ENCODE measurements at regions not wholly inside any gene's neighbourhood (a gene's known extent, or its start where the extent isn't known, plus 50 kb on each side); places are given as distances from the start of the nearest gene placed in this dataset.

- no peak for TF ChIP-seq MYC (IDR thresholded peaks at IDR 0.05; ENCODE audit: low read depth, low read length)
- no peak for TF ChIP-seq MAX (IDR thresholded peaks at IDR 0.05; ENCODE audit: low read depth, low read length)
- no peak for TF ChIP-seq CTCF (IDR thresholded peaks at IDR 0.05; ENCODE audit: low read depth, low read length)
- TF ChIP-seq POLR2A (IDR thresholded peaks at IDR 0.05; ENCODE audit: extremely low read depth, insufficient read length) = no peak
- H3K4me3 ChIP-seq (ENCODE audit: low read depth, low read length) = no peak overlapping the region
- DNase-seq (ENCODE audit: low read depth) = no peak
Observed at GRCh38 chr1:30109853-30110252, 613.5 kb downstream of the MATN1 start.

DNA sequence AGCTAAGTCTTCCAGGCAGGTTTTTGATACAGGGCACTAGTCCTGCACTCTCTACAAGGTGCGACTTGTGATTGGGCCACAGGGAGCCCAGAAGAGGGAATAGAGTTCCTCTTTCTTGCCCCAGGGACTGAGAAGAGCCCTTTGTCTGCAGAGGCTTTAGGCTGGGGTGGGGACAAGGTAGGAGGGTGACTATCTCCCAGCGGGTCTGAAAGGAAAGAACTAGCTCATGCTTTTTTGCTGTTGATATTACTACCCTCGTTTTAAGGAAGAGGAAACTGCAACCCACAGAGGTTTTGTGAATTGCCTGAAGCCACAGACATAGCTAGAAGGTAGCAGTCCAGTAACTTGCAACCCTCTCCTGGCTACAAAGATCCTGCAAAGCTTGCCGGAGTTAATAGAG lies 615.2 kb downstream of the MATN1 start:
- peak; percentile 31 for DNase-seq (ENCODE audit: low read depth)
- no peak for TF ChIP-seq POLR2A (IDR thresholded peaks at IDR 0.05; ENCODE audit: extremely low read depth, insufficient read length)
- TF ChIP-seq CTCF (IDR thresholded peaks at IDR 0.05; ENCODE audit: low read depth, low read length) = no peak
- TF ChIP-seq MYC (IDR thresholded peaks at IDR 0.05; ENCODE audit: low read depth, low read length) = no peak
- no peak for TF ChIP-seq MAX (IDR thresholded peaks at IDR 0.05; ENCODE audit: low read depth, low read length)
- H3K4me3 ChIP-seq (ENCODE audit: low read depth, low read length) = no peak overlapping the region

DNA sequence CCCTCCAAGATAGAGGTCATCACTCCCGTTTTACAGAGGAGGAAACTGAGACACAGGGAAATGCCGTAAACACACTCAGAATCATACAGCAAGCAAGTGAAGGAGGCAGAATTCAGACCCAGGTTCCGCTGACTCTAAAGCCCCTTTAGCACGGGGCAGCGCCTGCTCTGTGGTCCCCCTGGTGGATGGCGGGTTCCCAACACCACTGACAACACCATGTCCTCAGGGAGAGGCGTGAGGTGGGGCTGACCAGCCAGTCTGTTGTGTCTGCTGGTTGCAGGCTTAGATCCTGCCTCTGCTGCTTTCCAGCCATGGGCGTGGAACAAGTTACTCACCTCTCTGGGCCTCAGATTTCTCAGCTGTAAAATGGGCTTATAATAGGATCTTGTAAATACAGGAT lies 617.3 kb downstream of the MATN1 start:
- no peak for TF ChIP-seq POLR2A (IDR thresholded peaks at IDR 0.05; ENCODE audit: extremely low read depth, insufficient read length)
- peak; percentile 24 for TF ChIP-seq CTCF (IDR thresholded peaks at IDR 0.05; ENCODE audit: low read depth, low read length)
- no peak for TF ChIP-seq MAX (IDR thresholded peaks at IDR 0.05; ENCODE audit: low read depth, low read length)
- TF ChIP-seq MYC (IDR thresholded peaks at IDR 0.05; ENCODE audit: low read depth, low read length) = no peak
- peak; percentile 41 for DNase-seq (ENCODE audit: low read depth)
- no peak overlapping the region for H3K4me3 ChIP-seq (ENCODE audit: low read depth, low read length)

DNA sequence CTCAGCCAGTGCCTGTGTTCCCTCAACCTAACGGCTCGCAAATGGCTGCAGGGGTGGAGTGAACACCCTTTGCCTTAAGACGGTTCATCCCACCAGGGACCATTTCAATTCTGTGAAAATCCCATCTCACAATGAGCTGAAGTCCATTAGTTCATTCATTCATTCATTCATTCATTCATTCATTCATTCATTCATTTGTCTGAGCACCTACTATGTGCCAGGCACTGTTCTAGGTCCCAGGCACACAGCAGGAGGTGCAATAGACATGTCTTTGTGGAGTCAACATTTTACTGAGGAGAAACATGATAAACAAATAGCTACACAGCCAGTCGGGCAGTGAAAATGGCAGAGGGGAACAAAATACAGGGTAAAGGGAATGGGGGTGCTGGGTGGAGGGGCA lies 618.8 kb downstream of the MATN1 start:
- TF ChIP-seq POLR2A (IDR thresholded peaks at IDR 0.05; ENCODE audit: extremely low read depth, insufficient read length) (no peak), MAX (IDR thresholded peaks at IDR 0.05; ENCODE audit: low read depth, low read length) (no peak), MYC (IDR thresholded peaks at IDR 0.05; ENCODE audit: low read depth, low read length) (no peak), CTCF (IDR thresholded peaks at IDR 0.05; ENCODE audit: low read depth, low read length) (no peak)
- no peak for DNase-seq (ENCODE audit: low read depth)
- H3K4me3 ChIP-seq (ENCODE audit: low read depth, low read length) = no peak overlapping the region

DNA sequence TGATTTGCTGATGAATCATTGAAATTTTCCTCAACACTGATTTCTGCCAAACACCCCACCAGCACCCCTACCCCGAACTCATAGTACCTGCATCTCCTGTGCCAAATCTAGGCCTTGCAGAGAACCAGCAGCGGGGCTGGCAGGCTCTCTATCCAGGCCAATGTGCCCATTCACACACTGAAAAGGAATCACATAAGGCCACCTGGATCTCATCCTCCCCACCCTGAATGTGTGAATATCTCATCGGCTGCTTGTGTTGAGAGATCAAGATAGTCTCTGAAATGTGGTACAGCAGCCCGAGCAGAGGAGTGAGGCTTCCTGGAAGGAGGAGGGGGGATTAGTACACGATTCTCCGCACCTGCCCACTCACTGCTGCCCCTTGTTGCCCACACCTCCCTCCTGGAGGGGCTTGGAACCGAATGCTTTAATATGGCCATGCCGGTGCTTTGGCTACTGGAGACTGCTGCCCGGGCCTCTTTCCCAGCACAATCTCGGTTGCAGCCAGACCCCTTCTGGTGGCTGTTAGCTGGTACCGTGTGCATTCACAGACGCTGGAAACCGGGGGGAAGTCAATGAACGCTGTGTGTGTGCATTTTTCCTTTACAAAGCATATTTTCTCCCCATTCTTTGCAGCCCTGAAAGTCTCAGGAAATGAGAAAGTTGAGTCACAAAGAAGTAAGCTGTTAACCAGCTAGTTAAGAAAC lies 619.5 kb downstream of the MATN1 start:
- no peak overlapping the region for H3K4me3 ChIP-seq (ENCODE audit: low read depth, low read length)
- no peak for TF ChIP-seq MYC (IDR thresholded peaks at IDR 0.05; ENCODE audit: low read depth, low read length)
- no peak for DNase-seq (ENCODE audit: low read depth)

DNA sequence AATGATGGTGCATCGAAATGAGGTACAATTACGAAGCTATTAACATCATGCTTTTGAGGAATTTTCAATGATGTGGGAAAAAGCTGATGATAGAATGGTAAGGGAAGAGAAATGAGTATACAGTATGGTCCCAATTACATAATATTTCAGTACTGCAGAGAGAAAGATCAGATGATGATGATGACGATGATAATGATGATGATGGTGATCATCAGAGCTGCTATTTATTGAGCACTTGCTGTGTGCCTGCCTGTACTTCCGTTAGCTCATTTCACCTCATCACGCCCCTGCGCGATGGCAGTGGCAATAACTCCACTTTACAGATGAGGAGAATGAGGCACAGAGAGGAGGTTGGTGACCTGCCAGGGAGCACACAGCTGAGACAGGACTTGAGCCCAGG lies 620.8 kb downstream of the MATN1 start:
- DNase-seq (ENCODE audit: low read depth) = no peak
- no peak for TF ChIP-seq MAX (IDR thresholded peaks at IDR 0.05; ENCODE audit: low read depth, low read length)
- TF ChIP-seq POLR2A (IDR thresholded peaks at IDR 0.05; ENCODE audit: extremely low read depth, insufficient read length) = no peak
- no peak for TF ChIP-seq CTCF (IDR thresholded peaks at IDR 0.05; ENCODE audit: low read depth, low read length)
- TF ChIP-seq MYC (IDR thresholded peaks at IDR 0.05; ENCODE audit: low read depth, low read length) = no peak
- H3K4me3 ChIP-seq (ENCODE audit: low read depth, low read length) = no peak overlapping the region

All from NB4 (cell line).